ENCODE measurements at regions not wholly inside any gene's neighbourhood (a gene's known extent, or its start where the extent isn't known, plus 50 kb on each side); places are given as distances from the start of the nearest gene placed in this dataset.
"Not testable (repeated sequence)": the region's sequence is repeated elsewhere in the genome, so short reads cannot be mapped to it uniquely, and the experiment has no call there.

DNA sequence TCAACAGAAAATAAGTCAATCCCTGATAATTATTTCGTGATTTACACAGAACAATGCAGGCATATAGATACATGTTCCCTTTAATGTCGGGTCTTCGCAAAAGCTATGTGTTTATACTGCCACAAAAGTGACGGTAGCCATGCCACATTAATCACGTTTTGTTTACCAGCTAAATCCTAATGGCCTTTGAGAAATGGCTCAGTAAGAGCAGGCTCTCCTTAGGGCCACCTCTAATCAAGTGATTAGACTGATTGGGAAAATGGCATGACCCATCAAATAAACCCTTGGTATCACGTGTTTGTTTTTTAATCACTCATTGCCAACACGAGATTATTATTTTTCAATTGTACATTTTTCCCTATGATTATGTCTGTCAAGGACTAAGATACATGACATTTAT is 102.0 kb upstream of the USP25 start:
- no peaks in the 10 kb centered on the region for H3K27me3 Mint-ChIP-seq (ENCODE audit: unreplicated experiment)
- no peak for DNase-seq
- H3K4me1 Mint-ChIP-seq (ENCODE audit: low read depth, unreplicated experiment) = no peaks in the 10 kb centered on the region
- H3K27ac Mint-ChIP-seq (ENCODE audit: unreplicated experiment) = no peak overlapping the region
- no peaks in the 10 kb centered on the region for H3K36me3 Mint-ChIP-seq (ENCODE audit: unreplicated experiment)
- TF ChIP-seq, protein P1, sequence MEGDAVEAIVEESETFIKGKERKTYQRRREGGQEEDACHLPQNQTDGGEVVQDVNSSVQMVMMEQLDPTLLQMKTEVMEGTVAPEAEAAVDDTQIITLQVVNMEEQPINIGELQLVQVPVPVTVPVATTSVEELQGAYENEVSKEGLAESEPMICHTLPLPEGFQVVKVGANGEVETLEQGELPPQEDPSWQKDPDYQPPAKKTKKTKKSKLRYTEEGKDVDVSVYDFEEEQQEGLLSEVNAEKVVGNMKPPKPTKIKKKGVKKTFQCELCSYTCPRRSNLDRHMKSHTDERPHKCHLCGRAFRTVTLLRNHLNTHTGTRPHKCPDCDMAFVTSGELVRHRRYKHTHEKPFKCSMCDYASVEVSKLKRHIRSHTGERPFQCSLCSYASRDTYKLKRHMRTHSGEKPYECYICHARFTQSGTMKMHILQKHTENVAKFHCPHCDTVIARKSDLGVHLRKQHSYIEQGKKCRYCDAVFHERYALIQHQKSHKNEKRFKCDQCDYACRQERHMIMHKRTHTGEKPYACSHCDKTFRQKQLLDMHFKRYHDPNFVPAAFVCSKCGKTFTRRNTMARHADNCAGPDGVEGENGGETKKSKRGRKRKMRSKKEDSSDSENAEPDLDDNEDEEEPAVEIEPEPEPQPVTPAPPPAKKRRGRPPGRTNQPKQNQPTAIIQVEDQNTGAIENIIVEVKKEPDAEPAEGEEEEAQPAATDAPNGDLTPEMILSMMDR (IDR thresholded peaks at IDR 0.05; ENCODE audit: partially characterized antibody, unreplicated experiment) = no peak
- H3K4me3 Mint-ChIP-seq (ENCODE audit: unreplicated experiment) = no peak overlapping the region
- peaks cover 5% of the 10 kb centered on the region for H3K9me3 Mint-ChIP-seq (ENCODE audit: unreplicated experiment)

DNA sequence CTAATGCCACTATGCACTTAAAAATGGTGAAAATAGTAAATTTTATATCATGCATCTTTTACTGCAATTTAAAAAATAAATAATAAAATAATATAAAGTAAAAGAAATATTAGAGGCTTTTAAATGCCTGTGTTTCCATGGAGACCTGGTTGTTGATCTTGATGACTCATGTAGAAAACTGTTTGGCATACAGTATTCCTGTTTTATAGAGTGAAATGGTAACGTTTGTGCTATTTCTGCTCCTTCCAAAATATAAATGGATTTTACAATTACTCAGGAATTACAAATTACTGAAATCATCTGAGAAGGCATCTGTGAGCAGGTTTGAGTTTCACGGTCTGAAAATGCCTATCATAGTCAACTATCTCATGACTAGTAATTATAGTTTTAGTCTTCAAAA is 98.4 kb upstream of the USP25 start:
- peaks cover 4% of the 10 kb centered on the region for H3K9me3 Mint-ChIP-seq (ENCODE audit: unreplicated experiment)
- H3K27ac Mint-ChIP-seq (ENCODE audit: unreplicated experiment) = no peak overlapping the region
- H3K4me1 Mint-ChIP-seq (ENCODE audit: low read depth, unreplicated experiment) = no peaks in the 10 kb centered on the region
- no peak overlapping the region for H3K4me3 Mint-ChIP-seq (ENCODE audit: unreplicated experiment)
- no peaks in the 10 kb centered on the region for H3K27me3 Mint-ChIP-seq (ENCODE audit: unreplicated experiment)
- H3K36me3 Mint-ChIP-seq (ENCODE audit: unreplicated experiment) = no peaks in the 10 kb centered on the region
- TF ChIP-seq, protein P1 (IDR thresholded peaks at IDR 0.05; ENCODE audit: partially characterized antibody, unreplicated experiment) = no peak
- no peak for DNase-seq

GRCh38 chr21:15634541-15634940 is 95.2 kb upstream of the USP25 start:
- DNase-seq; H3K9me3 Mint-ChIP-seq (ENCODE audit: unreplicated experiment); H3K27ac Mint-ChIP-seq (ENCODE audit: unreplicated experiment); H3K36me3 Mint-ChIP-seq (ENCODE audit: unreplicated experiment); H3K27me3 Mint-ChIP-seq (ENCODE audit: unreplicated experiment); H3K4me3 Mint-ChIP-seq (ENCODE audit: unreplicated experiment); H3K4me1 Mint-ChIP-seq (ENCODE audit: low read depth, unreplicated experiment): not testable (repeated sequence)

DNA sequence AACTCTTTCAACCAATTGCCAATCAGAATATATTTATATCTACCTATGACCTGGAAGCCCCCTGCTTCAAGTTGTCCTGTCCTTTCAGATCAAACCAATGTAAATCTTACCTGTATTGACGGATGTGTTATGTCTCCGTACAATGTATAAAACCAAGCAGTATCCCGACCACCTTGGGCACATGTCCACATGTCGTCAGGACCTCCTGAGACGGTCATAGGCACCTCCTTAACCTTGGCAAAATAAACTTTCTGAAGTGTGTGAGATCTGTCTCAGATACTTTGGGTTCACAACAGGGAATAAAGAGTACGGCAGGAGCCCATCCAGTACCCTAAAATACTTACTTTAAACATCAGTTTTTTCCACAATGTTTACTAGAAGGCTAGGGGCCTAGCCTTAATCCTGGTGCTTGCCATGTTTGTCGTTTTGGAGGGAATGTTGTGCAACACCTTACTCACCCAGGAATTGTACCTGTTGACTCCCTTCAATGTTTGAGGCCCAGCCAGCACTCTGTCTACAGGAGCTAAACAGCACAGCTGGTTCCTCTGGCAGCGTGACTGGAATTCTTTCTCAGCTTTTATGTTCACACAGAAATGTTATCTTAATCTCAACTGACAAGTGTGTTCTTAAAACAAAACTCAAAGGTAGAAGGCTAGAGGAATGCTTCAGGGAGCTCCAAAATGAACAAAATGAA is 90.8 kb upstream of the USP25 start:
- no peaks in the 10 kb centered on the region for H3K4me1 Mint-ChIP-seq (ENCODE audit: low read depth, unreplicated experiment)
- no peaks in the 10 kb centered on the region for H3K27me3 Mint-ChIP-seq (ENCODE audit: unreplicated experiment)
- DNase-seq = no peak
- TF ChIP-seq, protein P1 (IDR thresholded peaks at IDR 0.05; ENCODE audit: partially characterized antibody, unreplicated experiment) = no peak
- H3K36me3 Mint-ChIP-seq (ENCODE audit: unreplicated experiment) = no peaks in the 10 kb centered on the region
- peaks cover 2% of the 10 kb centered on the region for H3K9me3 Mint-ChIP-seq (ENCODE audit: unreplicated experiment)
- no peak overlapping the region for H3K27ac Mint-ChIP-seq (ENCODE audit: unreplicated experiment)
- no peak overlapping the region for H3K4me3 Mint-ChIP-seq (ENCODE audit: unreplicated experiment)

- H3K27ac Mint-ChIP-seq (ENCODE audit: unreplicated experiment); H3K4me1 Mint-ChIP-seq (ENCODE audit: low read depth, unreplicated experiment); H3K9me3 Mint-ChIP-seq (ENCODE audit: unreplicated experiment); H3K36me3 Mint-ChIP-seq (ENCODE audit: unreplicated experiment); H3K27me3 Mint-ChIP-seq (ENCODE audit: unreplicated experiment); DNase-seq; H3K4me3 Mint-ChIP-seq (ENCODE audit: unreplicated experiment): not testable (repeated sequence)
These were observed 89.7 kb upstream of the USP25 start for GRCh38 chr21:15640113-15640512.

- no peak overlapping the region for H3K4me3 Mint-ChIP-seq (ENCODE audit: unreplicated experiment)
- no peak for DNase-seq
- H3K9me3 Mint-ChIP-seq (ENCODE audit: unreplicated experiment) = no peaks in the 10 kb centered on the region
- no peaks in the 10 kb centered on the region for H3K27me3 Mint-ChIP-seq (ENCODE audit: unreplicated experiment)
- H3K4me1 Mint-ChIP-seq (ENCODE audit: low read depth, unreplicated experiment) = no peaks in the 10 kb centered on the region
- no peak overlapping the region for H3K27ac Mint-ChIP-seq (ENCODE audit: unreplicated experiment)
- TF ChIP-seq, protein P1 (IDR thresholded peaks at IDR 0.05; ENCODE audit: partially characterized antibody, unreplicated experiment) = no peak
- no peaks in the 10 kb centered on the region for H3K36me3 Mint-ChIP-seq (ENCODE audit: unreplicated experiment)
These were observed 85.3 kb upstream of the USP25 start for GRCh38 chr21:15644489-15644888.

Data from glutamatergic neuron (in vitro differentiated cells).